A673 (cell line): ENCODE measurements at regions not wholly inside any gene's neighbourhood (a gene's known extent, or its start where the extent isn't known, plus 50 kb on each side); places are given as distances from the start of the nearest gene placed in this dataset.

Experiments used
- BruUV-seq: library from RNA; stranded (reverse); fragments of 400-500 nt; replicated peaks from 2 replicates; lab custom pipeline; 2021; lab: Mats Ljungman, UMichigan
- CTCF ChIA-PET: fragments of 300-600 bp; sonication (Branson Sonifier 250); formaldehyde crosslinking; loops from one replicate; lab custom pipeline; 2022; ENCODE audit warnings: antibody characterized with exemption; lab: Charles Lee
- POLR2A ChIA-PET: fragments of 300-600 bp; sonication (Branson Sonifier 250); formaldehyde crosslinking; loops from one replicate; lab custom pipeline; 2022; ENCODE audit warnings: antibody characterized with exemption; ENCODE audit not compliant: low non-redundant PET; lab: Charles Lee
- DNase-seq: peaks from one replicate; pipeline ENCODE4 v3.0.0-alpha.2; 2015; ENCODE audit warnings: low spot score
- H3K27ac ChIP-seq: fragments of 200-600 bp; sonication (generic); 2 replicates; pipeline ENCODE4 v1.5.1; 2016; ENCODE audit warnings: mixed run types, low read depth, mild to moderate bottlenecking, mixed read lengths, antibody characterized with exemption, low read length; ENCODE audit not compliant: poor library complexity, severe bottlenecking
- H3K27me3 ChIP-seq: fragments of 200-600 bp; sonication (generic); replicated peaks from 2 replicates; pipeline ENCODE4 v1.6.1; 2017; ENCODE audit warnings: mixed run types, low read depth, mild to moderate bottlenecking, mixed read lengths, antibody characterized with exemption, low read length; ENCODE audit not compliant: insufficient read depth, poor library complexity
- H3K36me3 ChIP-seq: fragments of 200-600 bp; sonication (generic); 2 replicates; pipeline ENCODE4 v1.6.1; 2016; ENCODE audit warnings: mixed run types, mild to moderate bottlenecking, mixed read lengths, antibody characterized with exemption, low read length; ENCODE audit not compliant: insufficient read depth, poor library complexity, severe bottlenecking
- H3K4me1 ChIP-seq: fragments of 200-600 bp; sonication (generic); 2 replicates; pipeline ENCODE4 v1.6.1; 2017; ENCODE audit warnings: mixed run types, mild to moderate bottlenecking, mixed read lengths, antibody characterized with exemption, low read length; ENCODE audit not compliant: insufficient read depth, poor library complexity, severe bottlenecking
- H3K4me3 ChIP-seq: fragments of 200-600 bp; sonication (generic); 2 replicates; pipeline ENCODE4 v1.5.1; 2016; ENCODE audit warnings: low read depth, mixed run types, mild to moderate bottlenecking, mixed read lengths, low read length; ENCODE audit not compliant: poor library complexity, severe bottlenecking
- H3K9me3 ChIP-seq: fragments of 200-600 bp; sonication (generic); 2 replicates; pipeline ENCODE4 v1.6.1; 2016; ENCODE audit warnings: mixed run types, low read depth, mild to moderate bottlenecking, mixed read lengths, antibody characterized with exemption, low read length; ENCODE audit not compliant: poor library complexity, severe bottlenecking
- CTCF ChIP-seq: fragments of 300-800, 200-600 bp; sonication (generic); conservative IDR thresholded peaks from 2 replicates; pipeline ENCODE4 v1.5.1; 2017; ENCODE audit warnings: low read depth, mild to moderate bottlenecking, antibody characterized with exemption, low read length, moderate library complexity, mixed read lengths
- EZH2 ChIP-seq: fragments of 200-600 bp; sonication (generic); IDR thresholded peaks from 2 replicates; pipeline ENCODE4 v1.6.1; 2017; ENCODE audit warnings: borderline replicate concordance, low read depth, mild to moderate bottlenecking, mixed read lengths, antibody characterized with exemption, low read length; ENCODE audit not compliant: poor library complexity, severe bottlenecking
- intact Hi-C: fragments of 100-400 bp; cut with micrococcal nuclease; formaldehyde crosslinking; loops from one replicate; pipeline ENCODE4 v1.10.0; 2022; ENCODE audit not compliant: unreplicated experiment

GRCh38 chr9:86563936-86564335, 209.7 kb upstream of the TUT7 start:
- Histone ChIP-seq H3K4me3 (no peak overlapping the region), H3K36me3 (peaks cover 9% of the 10 kb centered on the region), H3K27ac (peak overlapping the region; percentile 44), H3K4me1 (peaks cover 16% of the 10 kb centered on the region), H3K27me3 (no peaks in the 10 kb centered on the region), H3K9me3 (no peaks in the 10 kb centered on the region)
- ChIA-PET CTCF (interaction anchor here (0.6 kb wide), 1 partner anchor 660 kb away, joined by 3 read pairs; no protein-coding TSS in a partner anchor), POLR2A (no interaction called here)
- no TSS peak for BruUV-seq
- no peak for DNase-seq
- TF ChIP-seq EZH2, result no peak
- TF ChIP-seq CTCF, result no peak
- intact Hi-C loops, result no loop called here

- intact Hi-C loops, result no loop called here
- no peaks in the 10 kb centered on the region for H3K9me3 ChIP-seq
- H3K4me3 ChIP-seq, result no peak overlapping the region
- POLR2A ChIA-PET, result no interaction called here
- peaks cover 16% of the 10 kb centered on the region for H3K4me1 ChIP-seq
- H3K27me3 ChIP-seq, result no peaks in the 10 kb centered on the region
- BruUV-seq, result no TSS peak
- H3K36me3 ChIP-seq, result peaks cover 9% of the 10 kb centered on the region
- CTCF ChIA-PET, result interaction anchor here (0.6 kb wide), 1 partner anchor 85 kb away, joined by 8 read pairs; no protein-coding TSS in a partner anchor
- DNase-seq, result peak; percentile 62
- peak overlapping the region; percentile 44 for H3K27ac ChIP-seq
- TF ChIP-seq EZH2 (no peak), CTCF (no peak)
These were observed 209.1 kb upstream of the TUT7 start for GRCh38 chr9:86563350-86563749.

GRCh38 chr9:86562691-86563090, 208.5 kb upstream of the TUT7 start:
- intact Hi-C loops, result no loop called here
- Histone ChIP-seq H3K9me3 (no peaks in the 10 kb centered on the region), H3K4me1 (peaks cover 16% of the 10 kb centered on the region), H3K27ac (peak overlapping the region; percentile 44), H3K36me3 (peaks cover 9% of the 10 kb centered on the region), H3K27me3 (no peaks in the 10 kb centered on the region), H3K4me3 (no peak overlapping the region)
- TF ChIP-seq EZH2 (no peak), CTCF (no peak)
- CTCF ChIA-PET, result interaction anchor here (0.6 kb wide), 1 partner anchor 86 kb away, joined by 8 read pairs; no protein-coding TSS in a partner anchor
- POLR2A ChIA-PET, result no interaction called here
- BruUV-seq, result no TSS peak
- no peak for DNase-seq
